ENCODE measurements at regions not wholly inside any gene's neighbourhood (a gene's known extent, or its start where the extent isn't known, plus 50 kb on each side); places are given as distances from the start of the nearest gene placed in this dataset.

DNA sequence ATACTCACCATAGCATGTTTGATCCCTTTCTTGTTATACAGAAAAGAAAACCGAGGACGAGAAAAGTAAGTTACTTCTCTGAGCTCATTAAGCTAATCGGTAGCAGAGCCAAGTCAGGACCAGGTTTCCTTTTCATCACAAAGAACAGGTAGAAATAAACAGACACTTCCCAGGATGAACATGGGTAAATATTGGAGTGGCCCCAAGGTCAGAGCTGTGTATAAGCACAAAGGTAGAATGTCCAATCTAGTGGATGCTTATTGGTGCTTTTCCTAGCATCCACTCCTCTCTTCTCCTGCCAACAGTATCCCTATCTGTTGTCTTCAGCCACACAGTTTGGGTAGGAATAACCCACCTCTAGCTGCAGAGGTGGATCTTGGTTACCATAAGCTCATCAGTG is 52.8 kb upstream of the THUMPD3 start:
- Histone ChIP-seq H3K36me3 (ENCODE audit: control insufficient read depth, insufficient read depth, low read length) (no peaks in the 10 kb centered on the region), H3K56ac (ENCODE audit: extremely low read depth, insufficient read depth, low read length) (no peak overlapping the region), H2AK9ac (replicated peaks; ENCODE audit: low read depth, low read length, poor library complexity) (no peak overlapping the region), H2AFZ (replicated peaks; ENCODE audit: low read length, poor library complexity) (no peak overlapping the region), H2BK120ac (ENCODE audit: low read depth, low read length) (no peak overlapping the region), H4K5ac (ENCODE audit: low read depth, low read length) (no peak overlapping the region), H3K9ac (ENCODE audit: low read depth, low read length) (no peak overlapping the region), H2BK5ac (ENCODE audit: low read depth, low read length, poor library complexity, severe bottlenecking) (no peak overlapping the region), H2AK5ac (ENCODE audit: low read depth, low read length) (no peak overlapping the region), H3K18ac (ENCODE audit: low read depth, low read length) (no peak overlapping the region), H4K91ac (ENCODE audit: insufficient read depth, low read depth, low read length) (no peak overlapping the region), H3K4me2 (ENCODE audit: low read depth, low read length) (no peak overlapping the region), H3K4me1 (ENCODE audit: control insufficient read depth, insufficient read depth, low read length) (no peaks in the 10 kb centered on the region), H3K23ac (ENCODE audit: low read depth, low read length) (no peak overlapping the region), H3K14ac (replicated peaks; ENCODE audit: low read depth, low read length) (no peak overlapping the region), H3K79me1 (ENCODE audit: low read depth in 1 of 2, low read length in 2 of 2) (no peaks in the 10 kb centered on the region), H4K8ac (ENCODE audit: low read depth in 2 of 2, low read length in 2 of 2) (no peak overlapping the region), H3K9me3 (ENCODE audit: control insufficient read depth, insufficient read depth, low read length) (no peaks in the 10 kb centered on the region), H3K4me3 (ENCODE audit: insufficient read depth, low read depth, low read length) (no peak overlapping the region), H3K4ac (ENCODE audit: low read depth, low read length) (no peak overlapping the region), H4K20me1 (ENCODE audit: insufficient read depth, low read length) (no peaks in the 10 kb centered on the region), H2BK15ac (ENCODE audit: low read depth, low read length) (no peak overlapping the region), H3K27me3 (ENCODE audit: control insufficient read depth, insufficient read depth, low read length) (no peaks in the 10 kb centered on the region), H3K9me1 (ENCODE audit: insufficient read depth, low read length) (no peaks in the 10 kb centered on the region; the same call in 1 of the 2 replicates), H3K27ac (ENCODE audit: insufficient read depth, low read length) (no peak overlapping the region), H2BK20ac (ENCODE audit: low read depth, low read length) (no peak overlapping the region)
- no peak for TF ChIP-seq SMC3 (IDR thresholded peaks at IDR 0.05; ENCODE audit: low read depth, low read length)
- no peak for TF ChIP-seq MAFK (IDR thresholded peaks at IDR 0.05; ENCODE audit: low read depth, low read length)
- no peak for TF ChIP-seq MAZ (IDR thresholded peaks at IDR 0.05; ENCODE audit: borderline replicate concordance, low read depth, low read length)
- POLR2A ChIA-PET (ENCODE audit: unreplicated experiment): no interaction called here
- WGBS, 2 experiments (ENCODE audit: extremely low coverage in 2 of 2, insufficient read length in 1 of 2): no CpG with 5 or more reads among the region's 3 CpGs
- ATAC-seq (ENCODE audit: low read depth) (no peak), DNase-seq (no peak)
- CTCF ChIA-PET: no interaction called here
- intact Hi-C loops (cut with micrococcal nuclease): no loop called here
- dilution Hi-C loops (cut with HindIII; ENCODE audit: low sequenced_read_pairs, unreplicated experiment): no loop called here
- in situ Hi-C loops (cut with MboI; ENCODE audit: low sequenced_read_pairs): loop anchor here (25.0 kb wide), 1 partner anchor 523 kb away; no protein-coding TSS in a partner anchor
- BruUV-seq (replicated peaks): no TSS peak
